ENCODE measurements at regions not wholly inside any gene's neighbourhood (a gene's known extent, or its start where the extent isn't known, plus 50 kb on each side); places are given as distances from the start of the nearest gene placed in this dataset.

DNA sequence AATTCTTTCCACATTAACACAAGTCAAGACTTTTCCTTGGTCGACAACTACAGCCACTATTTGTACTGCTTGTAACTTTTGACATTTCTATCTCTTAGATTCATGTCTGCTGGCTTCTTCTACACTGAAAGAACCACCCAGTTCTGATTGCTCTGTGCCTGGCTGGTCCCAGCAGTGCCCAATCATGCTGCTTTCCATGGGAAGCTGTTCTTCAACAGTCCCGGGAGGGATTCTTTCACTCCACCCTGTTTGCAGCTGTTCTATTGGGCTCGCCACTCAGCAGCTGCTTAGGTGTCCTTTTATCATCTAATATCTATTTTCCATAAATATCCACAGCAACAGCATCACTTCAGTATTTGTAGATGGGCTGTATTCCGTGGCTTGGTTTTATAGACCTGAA lies 471.1 kb upstream of the SMIM21 start:
- DNase-seq (ENCODE audit: low spot score), result no peak

DNA sequence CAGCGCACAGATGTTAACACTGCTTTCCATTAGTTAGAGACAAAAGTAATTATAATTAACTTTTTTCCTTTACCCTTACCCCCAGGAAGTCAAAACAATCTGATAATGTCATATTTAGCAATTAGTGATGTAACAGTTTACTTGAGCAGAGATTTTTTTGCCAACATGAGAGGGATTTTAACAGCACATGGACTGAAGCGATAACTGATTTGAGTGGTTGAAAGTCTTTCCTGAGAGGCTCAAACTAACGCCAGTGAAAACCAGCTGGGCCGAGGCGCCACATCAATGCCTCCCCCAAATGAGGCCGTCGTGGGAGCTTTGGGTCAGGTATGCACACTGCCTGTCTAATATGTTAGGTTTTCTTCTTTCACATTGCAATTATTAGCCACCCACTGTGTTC lies 469.9 kb upstream of the SMIM21 start:
- no peak for DNase-seq (ENCODE audit: low spot score)

DNA sequence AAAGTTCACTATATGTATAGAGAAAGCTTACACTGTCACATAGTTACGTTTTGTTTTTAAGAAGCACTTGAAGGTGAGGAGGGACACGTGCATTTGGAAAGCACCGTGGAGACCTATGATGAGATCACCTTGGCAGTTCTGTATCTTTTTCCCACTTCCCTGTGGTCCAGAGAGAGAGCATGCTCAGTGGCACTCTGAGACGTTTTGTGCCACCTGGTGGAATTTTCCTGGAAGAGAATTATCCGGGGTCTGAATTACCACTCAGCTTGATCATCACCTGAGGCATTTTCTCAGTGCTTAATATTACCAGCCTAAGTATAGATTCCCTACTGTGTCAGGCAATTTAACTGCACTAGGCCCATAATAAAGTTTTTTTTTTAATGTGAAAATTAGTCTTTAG lies 469.4 kb upstream of the SMIM21 start:
- no peak for DNase-seq (ENCODE audit: low spot score)

DNA sequence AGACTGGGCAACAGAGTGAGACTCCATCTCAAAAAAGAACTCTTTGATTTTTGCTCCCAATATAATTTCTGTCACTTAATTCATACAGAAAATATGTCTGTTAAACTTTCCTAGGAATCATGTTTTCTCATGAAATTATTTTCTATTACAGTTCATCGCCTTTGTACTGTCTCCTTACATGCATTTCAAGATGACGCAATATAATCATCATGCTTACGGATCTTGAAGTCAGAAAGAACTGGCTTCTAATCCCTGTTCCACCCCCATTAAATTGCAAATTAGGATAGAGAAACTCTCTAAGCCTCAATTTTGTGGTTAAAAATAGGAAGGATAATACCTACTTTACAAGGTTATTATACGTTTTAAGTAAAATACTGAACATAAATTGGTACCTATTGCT lies 467.6 kb upstream of the SMIM21 start:
- DNase-seq (ENCODE audit: low spot score), result no peak

DNA sequence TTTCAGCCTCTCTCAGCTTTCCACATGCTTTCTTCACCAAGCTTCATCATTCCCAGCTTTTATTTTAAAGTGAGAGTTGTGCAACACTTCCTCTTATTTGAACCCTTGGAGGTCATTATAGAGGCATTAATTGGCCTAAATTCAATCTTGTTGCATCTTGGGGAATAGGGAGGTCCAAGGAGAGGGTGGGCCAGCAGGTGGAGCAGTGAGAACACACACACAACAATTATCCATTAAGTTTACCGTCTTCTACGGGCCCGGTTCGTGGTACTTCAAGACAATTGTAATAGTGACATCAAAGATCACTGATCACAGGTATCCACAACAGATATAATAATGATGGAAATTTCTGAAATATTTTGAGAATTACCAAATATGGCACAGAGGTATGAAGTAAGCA lies 457.2 kb upstream of the SMIM21 start:
- no peak for DNase-seq (ENCODE audit: low spot score)

DNA sequence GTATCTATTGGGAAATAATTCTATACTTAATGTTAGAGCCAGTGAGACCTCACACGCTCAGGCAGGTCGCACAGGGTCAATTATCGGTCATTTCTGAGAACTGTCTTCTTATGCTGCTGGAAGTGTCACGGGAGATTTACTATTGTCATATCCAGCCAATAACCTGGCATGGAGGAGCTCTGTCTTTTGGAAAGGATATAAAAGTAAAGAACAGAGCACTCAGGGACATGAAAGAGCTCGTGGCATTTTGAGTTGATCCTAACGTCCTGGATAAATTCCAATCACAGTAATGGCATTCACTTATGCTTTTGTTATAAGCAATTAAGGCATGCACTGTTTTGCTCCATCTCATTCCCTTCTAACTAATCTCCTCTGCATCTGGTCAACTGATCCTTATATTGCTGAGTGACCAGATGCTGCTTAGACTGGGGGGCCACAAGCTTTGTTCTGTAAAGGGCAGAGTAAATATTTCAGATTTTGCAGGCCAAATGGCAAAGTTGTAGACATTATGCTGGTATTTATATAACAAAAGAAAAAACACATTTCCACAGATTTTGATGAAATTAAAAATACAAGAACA lies 453.5 kb upstream of the SMIM21 start:
- no peak for DNase-seq (ENCODE audit: low spot score)

DNA sequence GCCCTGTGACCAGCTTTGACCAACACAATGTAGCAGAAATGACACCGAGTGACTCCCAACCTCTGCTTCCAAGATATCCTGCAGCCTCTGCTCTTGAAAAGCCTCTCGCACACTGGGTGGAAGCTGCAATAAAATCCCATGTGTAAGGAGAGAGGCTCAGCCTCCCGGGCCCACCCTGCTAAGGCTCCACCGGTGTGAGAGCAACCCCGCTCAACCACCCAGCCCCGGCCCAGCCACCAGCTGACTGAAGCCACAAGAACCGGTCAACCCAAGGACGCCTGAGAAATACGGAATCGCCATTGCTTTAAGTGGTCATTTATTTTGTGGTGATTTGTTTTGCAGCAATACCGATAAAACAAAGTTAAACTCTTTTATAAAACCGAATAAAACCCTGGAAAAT lies 452.8 kb upstream of the SMIM21 start:
- no peak for DNase-seq (ENCODE audit: low spot score)

DNA sequence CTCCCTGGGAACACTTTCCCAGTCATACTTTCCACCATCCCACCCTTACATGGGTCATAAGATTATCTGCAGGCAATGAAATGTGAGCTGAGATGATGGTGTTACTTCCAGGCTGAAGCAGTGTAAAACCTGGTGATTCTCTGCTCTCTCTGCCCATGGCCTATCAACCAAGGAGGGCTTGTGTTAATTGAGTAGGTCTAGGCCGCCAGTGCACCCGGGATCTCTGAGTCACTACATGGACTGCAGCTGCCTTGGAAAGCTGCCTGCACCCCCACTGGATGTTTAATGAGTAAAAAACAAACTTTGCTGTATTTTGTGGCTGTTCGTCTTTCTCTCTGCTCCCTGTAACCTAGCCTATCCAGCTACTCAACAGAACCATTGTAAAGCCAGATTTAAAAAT lies 451.7 kb upstream of the SMIM21 start:
- no peak for DNase-seq (ENCODE audit: low spot score)

DNA sequence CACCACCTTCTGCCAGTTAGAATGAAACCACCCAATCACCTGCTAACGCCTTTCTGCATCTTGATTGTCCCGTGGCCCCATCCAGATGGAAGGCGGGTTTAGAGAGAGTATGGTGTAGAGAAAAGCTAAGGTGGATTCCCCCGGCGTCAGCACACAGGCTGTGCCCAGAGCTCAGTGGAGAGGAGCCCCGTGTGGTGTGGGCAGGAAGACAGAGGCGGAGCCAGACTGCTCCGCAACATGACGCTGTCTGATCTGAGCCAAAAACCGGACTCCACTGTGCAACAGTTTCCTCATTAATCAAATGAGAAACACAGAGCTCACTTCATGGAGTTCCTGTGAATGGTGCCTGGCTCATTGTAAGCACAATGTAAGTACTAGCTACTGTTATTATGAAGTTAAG lies 448.1 kb upstream of the SMIM21 start:
- no peak for DNase-seq (ENCODE audit: low spot score)

DNA sequence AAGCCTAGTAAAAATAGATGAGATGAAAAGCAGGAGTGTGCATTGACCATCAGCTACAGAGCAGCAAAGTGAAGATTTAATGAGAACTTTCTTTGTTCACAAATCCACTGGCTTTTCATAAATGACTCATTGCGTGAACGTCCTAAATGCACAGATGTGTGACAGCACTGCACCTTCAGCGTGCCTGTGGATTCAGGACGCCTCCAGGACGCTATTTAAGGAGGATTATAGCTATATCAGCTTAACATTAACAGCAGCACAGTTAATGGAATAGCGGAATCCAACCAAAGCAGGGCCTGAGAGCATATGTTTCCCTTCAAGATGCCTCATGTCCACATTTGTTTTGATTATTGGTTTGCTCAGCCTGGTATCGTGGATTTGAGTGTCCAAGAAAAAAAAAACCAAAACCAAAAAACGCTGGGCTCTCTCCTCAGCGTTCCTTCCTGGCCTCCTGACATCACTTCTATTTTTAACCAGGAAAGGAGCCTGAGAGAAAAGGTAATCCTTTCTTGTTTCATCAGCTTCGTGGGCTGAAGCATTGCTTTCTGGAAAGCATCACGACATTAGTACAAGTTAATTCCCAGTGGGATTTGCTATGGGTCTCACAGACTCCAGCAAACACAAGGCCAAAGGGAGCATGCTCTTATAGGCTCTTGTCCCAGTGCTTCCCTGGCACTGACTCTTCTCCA lies 447.0 kb upstream of the SMIM21 start:
- no peak for DNase-seq (ENCODE audit: low spot score)

DNA sequence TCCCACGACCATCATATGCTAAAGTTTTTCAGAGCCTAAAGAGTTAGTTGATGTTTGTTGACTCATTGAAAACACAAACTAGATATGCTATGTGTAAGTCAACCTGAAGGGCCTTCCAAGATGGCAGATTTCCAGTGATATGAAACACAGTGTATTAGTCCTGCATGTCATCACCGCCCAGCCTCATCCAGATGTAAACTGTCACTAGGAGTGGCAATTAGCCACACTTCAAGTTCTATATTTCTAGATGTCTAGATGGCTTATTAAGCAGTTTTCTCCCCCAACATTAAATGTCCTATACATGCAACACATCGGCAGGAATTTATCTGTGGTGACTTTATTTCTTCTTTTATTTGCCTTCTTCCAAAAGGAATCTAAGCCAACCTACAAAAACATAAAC lies 444.1 kb upstream of the SMIM21 start:
- no peak for DNase-seq (ENCODE audit: low spot score)

DNA sequence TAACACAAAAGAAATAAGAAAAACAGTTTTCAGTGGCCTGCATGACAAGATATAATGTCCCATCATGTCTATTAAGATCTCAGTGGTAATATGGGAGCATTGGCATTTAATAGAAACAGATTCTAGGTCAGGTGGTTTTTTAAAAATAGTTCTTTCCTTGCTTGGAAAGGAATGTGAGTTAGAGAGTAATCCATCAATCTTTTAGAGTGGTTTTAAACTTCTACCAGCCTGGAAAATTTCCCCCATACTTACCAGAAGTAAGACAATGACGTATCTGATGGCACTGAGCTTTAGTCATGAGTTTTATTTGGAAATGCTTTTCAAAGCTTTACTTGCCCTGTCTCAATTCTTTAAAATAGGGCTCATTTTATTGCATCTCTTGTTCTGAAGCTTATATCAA lies 441.7 kb upstream of the SMIM21 start:
- no peak for DNase-seq (ENCODE audit: low spot score)

DNA sequence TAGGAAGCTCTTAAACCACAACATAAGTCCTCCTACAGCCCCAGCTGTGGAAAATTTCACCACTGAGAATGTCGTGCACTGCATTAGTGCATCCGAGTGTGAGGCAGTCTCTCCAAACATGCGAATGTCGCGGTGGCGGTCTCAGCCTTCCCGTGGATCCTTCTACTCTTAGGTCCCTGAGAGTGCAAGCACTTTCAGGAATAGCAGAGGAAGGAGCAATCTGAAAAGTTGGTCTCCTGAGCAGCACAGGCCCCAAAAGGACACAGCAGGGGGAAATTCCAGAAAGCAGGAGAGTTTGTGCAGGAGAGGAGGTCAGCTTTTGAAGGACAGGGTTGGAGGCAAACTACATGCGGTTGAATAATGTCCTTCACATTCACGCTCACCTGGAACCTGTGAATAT lies 440.5 kb upstream of the SMIM21 start:
- DNase-seq (ENCODE audit: low spot score), result no peak

DNA sequence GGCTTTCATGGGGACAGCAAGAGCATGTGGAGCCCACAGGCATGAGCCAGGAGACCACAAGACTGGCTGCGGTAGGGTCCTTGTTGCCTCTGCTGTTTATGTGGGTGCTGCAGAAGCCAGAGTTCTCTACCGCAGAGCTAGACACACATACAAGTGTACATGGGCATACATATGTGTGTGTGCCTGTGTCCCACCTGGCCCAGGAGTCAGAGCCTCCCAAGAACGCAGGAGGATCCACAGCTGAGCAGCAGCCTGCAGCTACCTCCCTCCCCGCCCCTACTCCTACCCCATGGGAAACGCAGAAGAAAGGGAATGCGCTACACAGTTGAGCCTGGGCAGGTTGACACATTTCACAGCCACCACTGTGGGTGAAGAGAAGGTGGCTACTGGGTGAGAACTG lies 438.1 kb upstream of the SMIM21 start:
- no peak for DNase-seq (ENCODE audit: low spot score)

DNA sequence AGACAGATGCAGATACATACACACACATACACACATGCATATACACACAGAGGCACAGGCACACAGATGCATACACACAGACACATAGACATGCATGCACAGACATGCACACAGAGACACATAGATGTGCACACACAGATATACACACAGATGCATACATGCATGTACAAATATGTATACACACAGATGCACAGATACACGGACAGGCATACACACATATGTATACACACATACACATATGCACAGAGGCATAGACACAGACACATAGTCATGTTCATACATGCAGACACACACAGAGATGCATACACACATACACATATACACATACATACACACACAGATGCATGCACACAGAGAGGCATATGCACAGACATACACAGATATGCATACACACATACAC lies 437.3 kb upstream of the SMIM21 start:
- no peak for DNase-seq (ENCODE audit: low spot score)

DNA sequence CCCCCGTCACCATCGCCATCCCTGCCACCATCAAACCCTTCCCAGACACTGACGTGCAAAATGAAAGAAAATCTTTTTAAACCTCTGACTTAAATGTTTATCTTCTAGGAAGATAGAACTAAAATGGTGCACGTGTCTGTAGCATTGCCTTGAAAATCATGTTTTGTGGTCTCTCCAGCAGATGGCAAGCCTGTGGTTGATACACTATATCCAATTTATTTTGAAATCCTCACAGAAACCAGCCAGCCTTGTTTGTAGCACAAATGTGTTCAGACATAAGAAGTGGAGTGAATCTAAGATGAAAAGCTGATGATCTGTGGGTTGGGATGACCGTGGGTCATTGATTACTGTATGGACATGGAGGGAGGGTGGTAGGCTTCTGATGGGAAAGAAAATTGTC lies 436.2 kb upstream of the SMIM21 start:
- no peak for DNase-seq (ENCODE audit: low spot score)

DNA sequence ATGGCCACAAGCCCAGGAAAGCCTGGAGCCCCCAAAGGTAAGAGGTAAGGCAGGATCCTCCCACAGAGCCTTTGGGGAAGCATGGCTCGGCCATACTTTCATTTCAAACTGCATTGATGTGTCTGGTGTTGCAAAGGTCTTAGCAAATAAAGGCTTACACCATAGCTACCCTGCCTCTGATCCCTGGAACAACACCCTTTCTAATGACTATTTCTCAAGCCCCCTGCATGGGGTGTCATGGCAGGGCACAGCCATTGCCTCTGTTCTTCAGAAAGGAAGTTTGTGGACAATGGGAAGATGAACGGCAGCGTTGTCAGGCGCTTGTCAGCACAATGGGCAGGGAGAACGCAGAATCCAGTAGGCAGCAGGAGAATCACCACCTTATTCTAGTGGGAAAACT lies 435.0 kb upstream of the SMIM21 start:
- no peak for DNase-seq (ENCODE audit: low spot score)

DNA sequence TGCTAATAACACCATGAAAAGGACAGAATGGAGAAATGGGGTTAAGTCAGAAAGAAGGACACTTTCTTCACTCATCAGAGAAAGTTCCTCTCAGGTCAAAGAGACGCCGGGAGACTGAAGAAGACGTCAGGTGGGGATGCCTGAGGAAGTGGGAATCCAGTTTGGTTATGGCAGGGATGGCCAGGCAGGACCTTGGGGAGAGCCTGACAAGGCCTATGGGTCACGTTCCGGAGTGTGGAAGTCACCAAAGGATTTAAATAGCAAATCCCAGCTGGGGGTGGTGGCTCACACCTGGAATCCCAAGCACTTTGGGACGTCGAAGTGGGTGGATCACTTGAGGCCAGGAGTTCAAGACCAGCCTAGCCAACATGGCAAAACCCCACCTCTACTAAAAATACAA lies 432.7 kb upstream of the SMIM21 start:
- no peak for DNase-seq (ENCODE audit: low spot score)

DNA sequence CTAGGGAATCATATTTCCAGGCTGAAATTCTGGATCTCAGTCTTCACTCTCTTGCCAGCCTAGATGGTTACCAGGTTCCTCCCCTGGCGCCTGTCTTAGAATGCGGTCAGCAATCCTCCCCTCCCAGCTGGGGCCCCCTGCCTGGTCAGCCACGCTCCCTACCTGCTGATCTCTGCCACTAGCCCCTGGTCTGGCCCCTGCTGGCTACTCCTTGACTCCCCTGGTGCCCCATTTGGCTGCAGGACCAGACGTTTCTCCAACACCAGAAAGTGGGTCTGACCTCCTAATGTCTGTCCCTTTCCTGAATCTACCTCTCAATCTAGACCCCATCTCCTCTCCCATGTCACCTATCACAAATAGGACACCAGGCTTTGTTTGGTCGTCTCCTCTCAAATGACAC lies 432.0 kb upstream of the SMIM21 start:
- DNase-seq (ENCODE audit: low spot score), result no peak

DNA sequence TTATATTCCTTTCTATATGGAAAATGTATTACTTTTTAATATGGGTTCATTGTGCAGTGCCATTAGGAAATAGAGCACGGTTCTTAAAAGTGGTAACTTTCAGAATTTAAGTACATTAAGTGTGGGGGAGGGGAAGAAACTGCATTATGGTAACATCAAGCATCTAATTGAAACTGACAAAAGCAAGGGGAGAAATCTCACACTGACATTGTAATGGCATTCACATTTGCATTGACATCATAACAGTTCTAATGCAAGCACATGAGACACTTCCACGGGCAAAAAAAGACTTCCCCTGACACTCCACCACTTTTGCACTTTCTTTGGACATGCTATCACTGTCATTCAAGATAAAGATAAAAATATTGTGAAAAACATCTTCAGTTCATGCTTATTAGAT lies 431.3 kb upstream of the SMIM21 start:
- DNase-seq (ENCODE audit: low spot score), result no peak

DNA sequence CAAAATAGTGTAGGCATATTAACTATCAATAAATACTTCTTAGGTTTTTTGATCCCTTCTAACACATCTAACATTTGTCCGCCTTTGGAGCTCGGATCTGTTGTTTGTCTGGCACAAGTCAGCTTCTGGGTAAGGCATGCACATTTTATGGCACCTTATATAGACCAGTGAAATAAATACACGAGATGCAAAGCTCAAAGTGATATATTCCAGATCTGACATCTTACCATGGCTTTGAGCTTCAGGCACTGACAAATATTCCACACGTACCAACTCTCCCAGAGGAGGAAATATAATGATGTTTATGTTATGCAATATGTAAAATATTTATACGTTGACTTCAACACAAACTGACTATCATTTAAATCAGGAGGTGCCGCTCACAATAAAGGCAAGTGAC lies 430.1 kb upstream of the SMIM21 start:
- DNase-seq (ENCODE audit: low spot score), result no peak

DNA sequence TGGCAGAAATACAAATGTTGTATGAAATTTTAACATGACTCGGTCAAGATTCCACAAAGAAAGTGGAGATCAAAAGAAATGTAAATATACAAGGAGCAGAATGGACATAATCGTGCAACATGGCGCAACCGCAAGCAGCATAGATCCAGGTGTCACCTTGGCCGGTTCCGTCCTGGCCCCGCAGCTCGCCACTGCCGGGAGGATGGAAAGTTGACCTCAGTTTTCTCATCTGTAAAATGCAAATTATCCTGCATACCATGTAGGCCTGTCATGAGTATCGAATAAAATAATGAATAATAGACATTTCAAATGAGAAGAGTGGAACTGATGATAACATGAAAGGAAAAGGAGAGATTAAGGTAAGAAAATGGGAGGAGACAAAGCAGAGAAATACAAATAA lies 427.3 kb upstream of the SMIM21 start:
- no peak for DNase-seq (ENCODE audit: low spot score)

DNA sequence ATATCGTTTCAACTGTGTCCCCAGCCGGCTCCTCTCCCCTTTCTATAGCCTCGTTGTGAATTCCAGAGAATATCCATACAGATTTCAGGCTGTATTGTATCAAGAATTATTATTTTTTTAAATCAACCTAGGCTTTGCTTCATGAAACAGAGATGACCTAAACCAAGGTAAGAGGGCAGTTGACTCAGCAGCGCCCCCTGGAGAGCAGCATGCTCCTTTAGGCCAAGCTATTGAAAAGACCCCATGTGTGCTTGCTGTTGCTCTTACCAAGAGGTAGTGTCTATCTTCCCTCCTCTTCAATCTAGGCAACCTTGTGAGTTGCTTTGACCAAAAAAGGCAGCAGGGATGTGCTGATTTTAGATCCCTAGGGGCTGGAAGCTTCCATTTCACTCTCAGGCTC lies 426.7 kb upstream of the SMIM21 start:
- DNase-seq (ENCODE audit: low spot score), result no peak

DNA sequence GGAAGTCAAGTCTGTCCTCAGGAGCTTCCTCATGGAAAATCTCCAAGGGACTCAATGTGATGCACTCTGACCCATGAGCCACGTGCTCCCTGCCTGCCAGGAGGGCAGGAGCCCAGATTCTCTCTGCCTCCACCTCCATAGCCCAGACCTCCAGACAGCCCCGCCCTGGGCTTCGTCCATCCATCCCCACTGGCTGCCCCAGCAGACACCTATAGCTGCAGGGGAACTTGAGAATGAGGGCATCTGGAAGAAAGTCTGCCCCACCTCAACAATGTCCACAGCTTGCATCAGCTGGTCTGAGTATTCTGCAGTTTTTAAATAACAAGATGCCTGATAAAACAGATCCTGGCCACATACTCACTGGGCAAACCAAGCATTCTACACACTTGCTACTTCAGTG lies 418.8 kb upstream of the SMIM21 start:
- no peak for DNase-seq (ENCODE audit: low spot score)

DNA sequence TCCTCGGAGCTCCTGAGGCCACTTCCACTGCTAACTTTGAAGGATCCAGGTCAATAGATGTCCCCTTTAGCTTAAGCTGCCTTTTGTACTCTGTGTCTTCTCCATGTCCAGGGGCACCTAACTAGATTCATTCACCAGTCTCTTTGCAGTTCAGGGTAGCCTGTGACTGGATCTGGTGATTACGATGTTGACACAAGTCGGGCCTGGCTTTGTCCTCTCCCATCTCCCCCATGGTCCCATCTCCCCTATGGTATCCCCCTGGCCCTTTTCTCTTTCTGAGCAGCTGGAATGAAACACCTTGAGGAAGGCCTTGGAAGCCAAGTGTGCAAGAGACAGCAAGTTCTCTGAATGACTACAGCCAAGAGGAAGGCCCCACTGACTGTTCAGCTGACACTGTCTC lies 417.9 kb upstream of the SMIM21 start:
- no peak for DNase-seq (ENCODE audit: low spot score)

Data from hepatic stellate cell (primary cell).